ENCODE measurements at regions not wholly inside any gene's neighbourhood (a gene's known extent, or its start where the extent isn't known, plus 50 kb on each side); places are given as distances from the start of the nearest gene placed in this dataset.

GRCh38 chr5:62727184-62727583 is 148.6 kb downstream of the LRRC70 start (continued):
- TF ChIP-seq TEAD4 (IDR thresholded peaks at IDR 0.05; ENCODE audit: low read length) = no peak
- TF ChIP-seq TEAD4 (CRISPR knock-in tag; IDR thresholded peaks at IDR 0.05; ENCODE audit: borderline replicate concordance) = no peak
- no peak for TF ChIP-seq YBX1 (IDR thresholded peaks at IDR 0.05)
- no peak for TF ChIP-seq ELF2 (CRISPR knock-in tag; IDR thresholded peaks at IDR 0.05)
- no peak for TF ChIP-seq TRIM24 (IDR thresholded peaks at IDR 0.05)
- TF ChIP-seq DACH1 (IDR thresholded peaks at IDR 0.05; ENCODE audit: partially characterized antibody) = no peak
- TF ChIP-seq PHTF2 (CRISPR knock-in tag; IDR thresholded peaks at IDR 0.05) = no peak
- no peak for TF ChIP-seq ZNF507 (tag; conservative IDR thresholded peaks at IDR 0.05)
- no peak for TF ChIP-seq FOXA3 (CRISPR knock-in tag; conservative IDR thresholded peaks at IDR 0.05 in 1 of 2, IDR thresholded peaks at IDR 0.05 in 1 of 2)
- TF ChIP-seq MAFG (tag; conservative IDR thresholded peaks at IDR 0.05) = peak; percentile 46; the same call in 1 of the 2 replicates
- no peak for TF ChIP-seq GTF2A2 (tag; IDR thresholded peaks at IDR 0.05)
- TF ChIP-seq ADNP (tag; IDR thresholded peaks at IDR 0.05) = no peak
- no peak for TF ChIP-seq SMARCC2 (IDR thresholded peaks at IDR 0.05; ENCODE audit: low read depth)
- no peak for TF ChIP-seq TCF7 (IDR thresholded peaks at IDR 0.05; ENCODE audit: borderline replicate concordance)
- peak; percentile 62 for TF ChIP-seq C11orf30 (IDR thresholded peaks at IDR 0.05; ENCODE audit: low read depth)
- peak; percentile 75 for TF ChIP-seq MAFF (IDR thresholded peaks at IDR 0.05; ENCODE audit: low read length)
- no peak for TF ChIP-seq ZNF764 (CRISPR knock-in tag; IDR thresholded peaks at IDR 0.05; ENCODE audit: low read depth)

Measured in K562 (cell line).